ENCODE measurements at regions not wholly inside any gene's neighbourhood (a gene's known extent, or its start where the extent isn't known, plus 50 kb on each side); places are given as distances from the start of the nearest gene placed in this dataset.
"Not testable (repeated sequence)": the region's sequence is repeated elsewhere in the genome, so short reads cannot be mapped to it uniquely, and the experiment has no call there.

- H3K27ac ChIP-seq (ENCODE audit: low read depth, low read length) = no peak overlapping the region
- H3K9me3 ChIP-seq (ENCODE audit: control insufficient read depth in 5 of 5, low read length in 5 of 5) = peaks cover 0 to 3% (median 3%) of the 10 kb centered on the region in 5 donors
- H3K4me1 ChIP-seq (ENCODE audit: control insufficient read depth in 5 of 5, insufficient read depth in 5 of 5, low read length in 5 of 5) = no peaks in the 10 kb centered on the region
- H3K36me3 ChIP-seq (ENCODE audit: control insufficient read depth in 5 of 5, insufficient read depth in 5 of 5, low read length in 5 of 5) = no peaks in the 10 kb centered on the region
- no peak overlapping the region for H3K9ac ChIP-seq (ENCODE audit: low read length in 5 of 5)
- H3K4me3 ChIP-seq (ENCODE audit: low read depth in 1 of 5, low read length in 5 of 5) = no peak overlapping the region
- H3K27me3 ChIP-seq (ENCODE audit: control insufficient read depth in 5 of 5, insufficient read depth in 4 of 5, low read length in 5 of 5) = no peaks in the 10 kb centered on the region
Observed at GRCh38 chr18:64765908-64766307, 617.0 kb upstream of the LINC00305 start.

GRCh38 chr18:64752707-64753106 lies 603.8 kb upstream of the LINC00305 start:
- peaks cover 0 to 3% (median 0%) of the 10 kb centered on the region in 5 donors for H3K9me3 ChIP-seq (ENCODE audit: control insufficient read depth in 5 of 5, low read length in 5 of 5)
- H3K4me1 ChIP-seq (ENCODE audit: control insufficient read depth in 5 of 5, insufficient read depth in 5 of 5, low read length in 5 of 5) = no peaks in the 10 kb centered on the region
- no peak overlapping the region for H3K27ac ChIP-seq (ENCODE audit: low read depth, low read length)
- no peak overlapping the region for H3K4me3 ChIP-seq (ENCODE audit: low read depth in 1 of 5, low read length in 5 of 5)
- no peak overlapping the region for H3K9ac ChIP-seq (ENCODE audit: low read length in 5 of 5)
- H3K36me3 ChIP-seq (ENCODE audit: control insufficient read depth in 5 of 5, insufficient read depth in 5 of 5, low read length in 5 of 5) = no peaks in the 10 kb centered on the region
- no peaks in the 10 kb centered on the region for H3K27me3 ChIP-seq (ENCODE audit: control insufficient read depth in 5 of 5, insufficient read depth in 4 of 5, low read length in 5 of 5)

- no peaks in the 10 kb centered on the region for H3K27me3 ChIP-seq (ENCODE audit: control insufficient read depth in 5 of 5, insufficient read depth in 4 of 5, low read length in 5 of 5)
- peaks cover 0 to 3% (median 0%) of the 10 kb centered on the region in 5 donors for H3K9me3 ChIP-seq (ENCODE audit: control insufficient read depth in 5 of 5, low read length in 5 of 5)
- H3K4me3 ChIP-seq (ENCODE audit: low read depth in 1 of 5, low read length in 5 of 5) = no peak overlapping the region
- H3K9ac ChIP-seq (ENCODE audit: low read length in 5 of 5) = no peak overlapping the region
- no peaks in the 10 kb centered on the region for H3K4me1 ChIP-seq (ENCODE audit: control insufficient read depth in 5 of 5, insufficient read depth in 5 of 5, low read length in 5 of 5)
- no peak overlapping the region for H3K27ac ChIP-seq (ENCODE audit: low read depth, low read length)
- no peaks in the 10 kb centered on the region for H3K36me3 ChIP-seq (ENCODE audit: control insufficient read depth in 5 of 5, insufficient read depth in 5 of 5, low read length in 5 of 5)
Observed at GRCh38 chr18:64749884-64750283, 601.0 kb upstream of the LINC00305 start.

DNA sequence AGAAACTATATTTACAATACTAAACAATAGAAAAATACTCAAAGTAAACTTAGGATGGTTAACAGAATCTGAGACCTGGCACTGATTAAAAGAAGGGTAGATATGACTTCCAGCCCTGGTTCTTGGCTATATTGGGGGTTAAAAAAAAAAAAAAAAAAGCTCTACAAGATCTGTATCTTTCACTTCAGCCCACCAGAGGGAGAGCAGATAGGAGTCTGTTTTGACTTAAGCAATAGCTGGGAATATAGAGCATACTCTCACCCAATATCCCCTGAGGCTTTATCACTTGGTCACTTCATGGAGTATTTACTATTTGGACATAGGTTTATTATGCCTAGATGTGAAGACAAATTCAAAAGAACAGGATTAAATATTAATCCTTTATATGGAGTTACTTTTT lies 598.9 kb upstream of the LINC00305 start:
- Histone ChIP-seq H3K27ac (ENCODE audit: low read depth, low read length) (no peak overlapping the region), H3K27me3 (ENCODE audit: control insufficient read depth in 5 of 5, insufficient read depth in 4 of 5, low read length in 5 of 5) (no peaks in the 10 kb centered on the region), H3K36me3 (ENCODE audit: control insufficient read depth in 5 of 5, insufficient read depth in 5 of 5, low read length in 5 of 5) (no peaks in the 10 kb centered on the region), H3K4me1 (ENCODE audit: control insufficient read depth in 5 of 5, insufficient read depth in 5 of 5, low read length in 5 of 5) (no peaks in the 10 kb centered on the region), H3K9me3 (ENCODE audit: control insufficient read depth in 5 of 5, low read length in 5 of 5) (peaks cover 0 to 3% (median 0%) of the 10 kb centered on the region in 5 donors), H3K9ac (ENCODE audit: low read length in 5 of 5) (no peak overlapping the region), H3K4me3 (ENCODE audit: low read depth in 1 of 5, low read length in 5 of 5) (no peak overlapping the region)

- Histone ChIP-seq H3K9me3 (ENCODE audit: control insufficient read depth in 5 of 5, low read length in 5 of 5) (peaks cover 0 to 2% (median 0%) of the 10 kb centered on the region in 5 donors), H3K9ac (ENCODE audit: low read length in 5 of 5) (no peak overlapping the region), H3K36me3 (ENCODE audit: control insufficient read depth in 5 of 5, insufficient read depth in 5 of 5, low read length in 5 of 5) (no peaks in the 10 kb centered on the region), H3K4me1 (ENCODE audit: control insufficient read depth in 5 of 5, insufficient read depth in 5 of 5, low read length in 5 of 5) (no peaks in the 10 kb centered on the region), H3K27me3 (ENCODE audit: control insufficient read depth in 5 of 5, insufficient read depth in 4 of 5, low read length in 5 of 5) (no peaks in the 10 kb centered on the region), H3K27ac (ENCODE audit: low read depth, low read length) (no peak overlapping the region), H3K4me3 (ENCODE audit: low read depth in 1 of 5, low read length in 5 of 5) (no peak overlapping the region)
Observed at GRCh38 chr18:64742898-64743297, 594.0 kb upstream of the LINC00305 start.

DNA sequence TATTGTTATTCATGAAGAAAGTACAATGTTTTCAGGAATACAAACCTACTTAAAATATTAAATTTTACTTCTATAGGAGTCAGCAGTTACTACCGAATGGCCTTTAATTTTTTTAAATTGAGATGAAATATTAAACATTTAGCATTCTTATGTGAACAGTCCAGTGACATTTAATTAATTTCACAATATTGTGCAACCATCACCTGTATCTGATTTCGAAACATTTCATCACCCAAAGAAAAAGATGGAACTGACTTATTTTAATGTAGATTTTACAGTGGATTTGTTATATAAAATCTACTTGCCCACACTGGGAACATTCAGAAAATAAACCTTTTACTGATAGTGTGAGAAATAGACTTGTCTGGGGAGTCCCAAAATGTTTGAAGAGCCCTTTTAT lies 585.2 kb upstream of the LINC00305 start:
- no peak overlapping the region for H3K9ac ChIP-seq (ENCODE audit: low read length in 5 of 5)
- no peaks in the 10 kb centered on the region for H3K4me1 ChIP-seq (ENCODE audit: control insufficient read depth in 5 of 5, insufficient read depth in 5 of 5, low read length in 5 of 5)
- no peak overlapping the region for H3K4me3 ChIP-seq (ENCODE audit: low read depth in 1 of 5, low read length in 5 of 5)
- no peaks in the 10 kb centered on the region for H3K27me3 ChIP-seq (ENCODE audit: control insufficient read depth in 5 of 5, insufficient read depth in 4 of 5, low read length in 5 of 5)
- no peak overlapping the region for H3K27ac ChIP-seq (ENCODE audit: low read depth, low read length)
- H3K9me3 ChIP-seq (ENCODE audit: control insufficient read depth in 5 of 5, low read length in 5 of 5) = no peaks in the 10 kb centered on the region
- H3K36me3 ChIP-seq (ENCODE audit: control insufficient read depth in 5 of 5, insufficient read depth in 5 of 5, low read length in 5 of 5) = no peaks in the 10 kb centered on the region

DNA sequence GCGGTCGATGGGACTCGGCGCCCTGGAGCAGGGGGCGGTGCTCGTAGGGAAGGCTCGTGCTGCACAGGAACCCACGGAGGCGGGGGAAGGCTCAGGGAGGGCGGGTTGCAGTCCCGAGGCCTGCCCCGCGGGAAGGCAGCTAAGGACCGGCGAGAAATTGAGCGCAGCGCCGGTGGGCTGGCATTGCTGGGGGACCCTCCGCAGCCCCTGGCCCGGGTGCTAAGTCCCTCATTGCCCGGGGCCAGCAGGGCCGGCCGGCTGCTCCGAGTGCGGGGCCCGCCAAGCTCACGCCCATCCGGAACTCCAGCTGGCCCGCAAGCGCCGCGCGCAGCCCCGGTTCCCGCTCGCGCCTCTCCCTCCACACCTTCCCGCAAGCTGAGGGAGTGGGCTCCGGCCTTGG lies 576.8 kb upstream of the LINC00305 start:
- not testable (repeated sequence) for H3K4me1 ChIP-seq (ENCODE audit: control insufficient read depth in 5 of 5, insufficient read depth in 5 of 5, low read length in 5 of 5); H3K27ac ChIP-seq (ENCODE audit: low read depth, low read length); H3K9me3 ChIP-seq (ENCODE audit: control insufficient read depth in 5 of 5, low read length in 5 of 5); H3K27me3 ChIP-seq (ENCODE audit: control insufficient read depth in 5 of 5, insufficient read depth in 4 of 5, low read length in 5 of 5); H3K4me3 ChIP-seq (ENCODE audit: low read depth in 1 of 5, low read length in 5 of 5); H3K9ac ChIP-seq (ENCODE audit: low read length in 5 of 5); H3K36me3 ChIP-seq (ENCODE audit: control insufficient read depth in 5 of 5, insufficient read depth in 5 of 5, low read length in 5 of 5)

DNA sequence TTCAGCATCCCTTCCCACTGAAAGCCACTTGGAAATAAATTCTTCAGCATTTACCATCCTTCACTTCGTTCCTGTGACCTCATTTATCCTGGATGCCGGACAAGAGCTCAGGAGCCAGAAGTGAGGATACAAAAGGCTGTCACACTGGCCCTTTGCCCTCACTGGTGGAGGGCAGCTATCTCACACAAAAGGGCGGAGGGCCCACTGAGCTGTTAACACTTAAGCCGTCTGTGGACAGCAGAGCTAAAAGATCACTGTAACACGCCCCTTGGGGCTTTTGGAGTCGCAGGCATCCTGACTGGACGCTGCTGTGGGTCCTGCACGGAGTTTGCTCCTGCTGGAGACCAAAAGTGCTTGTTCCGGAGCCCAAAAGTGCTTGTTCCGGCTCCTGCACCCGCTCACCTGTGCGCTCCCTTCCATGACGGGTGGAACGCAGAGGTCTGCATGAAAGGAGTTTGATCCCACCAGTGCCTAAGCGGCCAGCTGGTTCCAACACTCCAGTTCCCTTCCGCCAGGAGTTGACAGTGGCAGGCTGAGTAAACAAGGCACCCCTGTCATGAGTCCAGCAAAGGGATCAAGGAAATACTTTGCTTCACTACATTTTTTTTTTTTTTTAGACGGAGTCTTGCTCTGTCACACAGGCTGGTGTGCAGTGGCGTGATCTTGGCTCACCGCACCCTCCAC lies 572.0 kb upstream of the LINC00305 start:
- Histone ChIP-seq H3K9ac (ENCODE audit: low read length in 5 of 5) (no peak overlapping the region), H3K4me3 (ENCODE audit: low read depth in 1 of 5, low read length in 5 of 5) (no peak overlapping the region), H3K9me3 (ENCODE audit: control insufficient read depth in 5 of 5, low read length in 5 of 5) (no peaks in the 10 kb centered on the region), H3K36me3 (ENCODE audit: control insufficient read depth in 5 of 5, insufficient read depth in 5 of 5, low read length in 5 of 5) (no peaks in the 10 kb centered on the region), H3K27me3 (ENCODE audit: control insufficient read depth in 5 of 5, insufficient read depth in 4 of 5, low read length in 5 of 5) (no peaks in the 10 kb centered on the region), H3K4me1 (ENCODE audit: control insufficient read depth in 5 of 5, insufficient read depth in 5 of 5, low read length in 5 of 5) (peaks cover 0 to 8% (median 0%) of the 10 kb centered on the region in 5 donors), H3K27ac (ENCODE audit: low read depth, low read length) (no peak overlapping the region)

DNA sequence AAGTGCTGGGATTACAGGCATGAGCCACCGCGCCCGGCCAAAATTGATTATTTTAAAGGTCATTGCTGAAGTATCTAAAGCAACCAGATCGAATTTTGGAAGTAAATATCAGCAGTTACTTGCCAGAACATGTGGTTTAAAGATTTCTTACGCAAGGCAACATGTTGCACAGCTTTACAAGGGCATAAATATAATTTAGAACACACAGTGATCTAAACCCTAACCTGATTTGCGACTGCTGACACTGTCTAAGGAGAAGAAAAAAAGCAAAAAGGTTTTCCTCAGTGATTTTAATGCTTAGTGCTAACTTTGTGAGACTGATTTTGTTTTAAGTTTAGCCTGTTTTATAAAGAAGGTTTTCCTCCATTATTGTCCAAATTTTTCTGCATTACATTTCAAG lies 569.9 kb upstream of the LINC00305 start:
- H3K4me3 ChIP-seq (ENCODE audit: low read depth in 1 of 5, low read length in 5 of 5) = no peak overlapping the region
- no peaks in the 10 kb centered on the region for H3K27me3 ChIP-seq (ENCODE audit: control insufficient read depth in 5 of 5, insufficient read depth in 4 of 5, low read length in 5 of 5)
- H3K4me1 ChIP-seq (ENCODE audit: control insufficient read depth in 5 of 5, insufficient read depth in 5 of 5, low read length in 5 of 5) = peaks cover 0 to 8% (median 0%) of the 10 kb centered on the region in 5 donors
- no peak overlapping the region for H3K9ac ChIP-seq (ENCODE audit: low read length in 5 of 5)
- no peak overlapping the region for H3K27ac ChIP-seq (ENCODE audit: low read depth, low read length)
- H3K36me3 ChIP-seq (ENCODE audit: control insufficient read depth in 5 of 5, insufficient read depth in 5 of 5, low read length in 5 of 5) = no peaks in the 10 kb centered on the region
- no peaks in the 10 kb centered on the region for H3K9me3 ChIP-seq (ENCODE audit: control insufficient read depth in 5 of 5, low read length in 5 of 5)

DNA sequence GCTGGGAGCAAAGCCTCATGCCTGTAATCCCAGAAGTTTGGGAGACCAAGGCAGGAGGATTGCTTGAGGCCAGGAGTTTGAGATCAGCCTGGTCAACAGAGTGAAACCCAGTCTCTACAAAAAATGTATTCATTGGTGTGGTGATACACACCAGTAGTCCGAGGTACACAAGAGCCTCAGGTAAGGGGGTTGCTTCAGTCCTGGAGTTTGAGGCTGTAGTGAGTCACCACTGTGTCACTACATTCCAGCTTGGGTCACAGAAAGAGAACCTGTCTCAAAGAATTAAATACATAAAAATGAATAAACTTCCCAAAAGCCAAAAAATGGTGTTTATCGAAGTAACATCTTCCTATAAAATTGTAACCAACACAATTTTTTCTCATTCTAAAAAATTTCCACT lies 568.1 kb upstream of the LINC00305 start:
- H3K9me3 ChIP-seq (ENCODE audit: control insufficient read depth in 5 of 5, low read length in 5 of 5) = no peaks in the 10 kb centered on the region

More for the DNA sequence above, 568.1 kb upstream of the LINC00305 start:
- H3K36me3 ChIP-seq (ENCODE audit: control insufficient read depth in 5 of 5, insufficient read depth in 5 of 5, low read length in 5 of 5) = no peaks in the 10 kb centered on the region
- H3K4me1 ChIP-seq (ENCODE audit: control insufficient read depth in 5 of 5, insufficient read depth in 5 of 5, low read length in 5 of 5) = peaks cover 0 to 8% (median 0%) of the 10 kb centered on the region in 5 donors
- H3K9ac ChIP-seq (ENCODE audit: low read length in 5 of 5) = no peak overlapping the region
- H3K4me3 ChIP-seq (ENCODE audit: low read depth in 1 of 5, low read length in 5 of 5) = no peak overlapping the region
- H3K27ac ChIP-seq (ENCODE audit: low read depth, low read length) = no peak overlapping the region
- no peaks in the 10 kb centered on the region for H3K27me3 ChIP-seq (ENCODE audit: control insufficient read depth in 5 of 5, insufficient read depth in 4 of 5, low read length in 5 of 5)
